Nucleus accumbens (tissue), 56 donors: ENCODE measurements at regions not wholly inside any gene's neighbourhood (a gene's known extent, or its start where the extent isn't known, plus 50 kb on each side); places are given as distances from the start of the nearest gene placed in this dataset.
"Not testable (repeated sequence)": the region's sequence is repeated elsewhere in the genome, so short reads cannot be mapped to it uniquely, and the experiment has no call there.

ENCODE experiments used
- DNase-seq, 56 donors: peaks; one replicate each; lab custom pipeline; 2025; lab: John Stamatoyannopoulos, UW

DNA sequence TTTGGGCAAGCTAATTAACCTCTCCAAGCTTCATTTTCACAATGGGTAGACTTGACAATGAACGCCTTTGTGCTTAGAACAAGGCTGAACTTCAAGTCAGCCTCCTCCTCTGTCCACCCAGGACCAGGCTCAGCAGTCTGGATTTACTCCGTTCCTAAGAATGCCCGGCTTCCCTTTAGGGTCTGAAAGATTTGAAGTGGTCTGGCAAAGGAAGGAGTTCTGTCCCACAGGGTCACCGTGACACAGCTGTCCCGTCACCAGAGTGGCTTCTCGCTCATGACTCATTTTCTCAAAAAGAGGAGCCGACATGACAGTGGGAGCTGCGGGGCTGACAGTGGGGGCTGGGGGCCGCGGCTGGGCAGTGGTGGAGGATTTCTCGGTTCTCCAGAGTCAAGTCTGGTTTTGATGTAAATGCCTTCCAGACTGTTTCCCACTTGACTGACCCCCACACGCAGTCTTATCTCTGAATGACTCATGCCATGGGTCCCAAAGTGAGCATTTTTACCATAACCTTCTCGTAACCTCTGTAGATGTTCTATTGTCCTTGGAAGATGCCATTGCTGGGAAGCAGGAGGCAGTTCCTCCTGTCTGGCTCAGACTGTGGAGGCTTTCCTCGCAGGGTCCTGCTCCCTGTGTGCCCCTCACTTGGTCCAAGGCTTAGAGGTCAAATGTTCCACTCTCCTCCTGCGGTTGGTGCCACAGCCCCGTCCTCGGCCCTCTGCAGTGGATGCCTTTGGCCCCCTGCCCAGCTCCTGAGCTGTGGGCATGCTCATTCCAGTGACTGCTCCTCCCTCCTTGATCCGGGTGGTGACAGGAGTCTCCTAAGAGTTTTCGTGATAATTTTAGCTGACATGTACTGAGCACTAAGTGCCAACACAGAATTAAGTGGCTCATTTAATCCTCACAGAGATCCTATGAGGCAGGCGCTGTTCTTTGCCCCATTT is 253.1 kb downstream of the FNDC1 start:
- no peak for DNase-seq

DNA sequence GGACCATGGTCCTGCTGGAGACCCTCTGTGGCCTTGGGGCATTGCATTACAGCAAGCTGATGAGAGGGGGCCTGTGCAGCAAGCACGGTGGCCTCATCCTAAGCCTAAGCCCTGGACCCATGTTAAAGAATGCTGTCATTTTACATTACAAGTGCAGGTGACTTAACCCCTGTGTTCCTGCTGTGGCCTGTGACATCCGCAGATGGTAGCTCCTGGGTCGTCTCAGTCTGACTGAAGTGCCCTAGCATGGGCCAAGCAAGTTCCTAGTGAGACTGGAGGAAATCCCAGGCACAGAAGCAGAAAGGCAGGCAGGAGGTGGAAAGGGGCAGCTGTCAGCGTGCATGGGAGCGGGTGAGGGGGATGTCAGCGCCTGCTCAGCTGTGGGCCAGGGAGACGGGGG is 252.4 kb downstream of the FNDC1 start:
- no peak for DNase-seq

DNA sequence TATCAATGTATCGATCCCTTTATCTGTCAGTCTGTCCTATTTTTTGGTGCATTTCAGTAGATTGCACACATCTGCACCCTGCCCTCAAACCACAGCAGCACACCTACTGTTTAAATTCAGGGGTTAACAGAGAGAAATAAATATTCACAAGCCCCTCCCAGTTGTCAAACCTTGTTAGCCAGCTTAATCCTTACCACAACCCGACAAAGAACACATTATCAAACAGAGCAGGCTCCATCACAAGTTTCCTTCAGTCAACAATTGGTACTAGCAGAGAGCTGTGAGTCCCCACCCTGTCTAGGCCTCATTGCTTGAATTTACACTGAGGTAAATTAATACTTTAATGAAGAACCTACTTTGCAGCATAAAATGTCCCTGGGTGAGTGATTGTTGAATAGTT is 249.8 kb downstream of the FNDC1 start:
- DNase-seq, result no peak

DNA sequence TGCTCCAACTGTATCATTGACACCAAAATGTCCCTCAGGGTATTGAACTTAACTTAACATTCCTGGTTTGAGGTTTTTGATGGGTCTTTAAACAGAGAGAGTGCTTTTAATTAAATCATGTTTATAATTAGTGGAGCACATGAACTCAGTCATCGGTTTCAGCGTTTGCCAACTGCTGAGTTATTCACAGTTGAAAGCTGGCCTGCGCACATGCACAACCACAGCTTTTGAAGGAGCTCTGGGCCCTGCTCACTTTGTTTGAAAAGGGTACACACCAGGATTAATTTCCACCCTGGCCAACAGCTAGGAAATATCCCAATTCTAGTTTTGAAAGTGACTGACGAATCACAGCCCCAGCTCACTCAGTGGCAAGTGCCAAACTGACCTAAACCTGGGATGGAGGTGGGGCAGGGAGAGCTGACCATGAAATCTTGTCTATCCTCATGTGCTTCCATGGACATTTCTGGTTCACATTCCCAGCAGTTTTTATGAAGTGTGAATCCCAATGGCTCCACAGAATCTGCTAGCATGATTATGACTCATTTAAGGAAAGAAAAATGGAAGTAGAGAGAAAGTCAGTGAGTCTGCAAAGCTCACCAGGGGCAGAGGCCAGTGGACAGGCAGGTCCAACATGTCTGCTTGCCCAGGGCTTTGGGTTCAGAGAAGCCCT is 247.8 kb downstream of the FNDC1 start:
- DNase-seq, result no peak

DNA sequence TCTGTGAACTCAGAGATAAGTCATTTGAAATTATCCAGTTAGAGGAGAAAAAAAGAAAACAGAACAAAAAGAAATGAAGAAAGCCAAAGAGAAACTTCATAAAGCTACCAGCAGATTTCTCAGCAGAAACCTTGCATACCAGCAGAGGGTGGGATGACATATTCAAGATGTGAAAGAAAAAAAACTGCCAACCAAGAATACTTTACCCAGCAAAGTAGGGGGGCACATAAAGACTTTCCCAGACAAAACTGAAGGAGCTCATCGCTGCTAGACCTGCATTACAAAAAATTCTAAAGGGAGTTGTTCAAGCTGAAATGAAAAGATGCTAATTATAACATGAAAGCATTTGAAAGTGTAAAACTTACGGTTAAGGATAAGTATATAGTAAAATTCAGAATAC is 246.3 kb downstream of the FNDC1 start:
- no peak for DNase-seq

DNA sequence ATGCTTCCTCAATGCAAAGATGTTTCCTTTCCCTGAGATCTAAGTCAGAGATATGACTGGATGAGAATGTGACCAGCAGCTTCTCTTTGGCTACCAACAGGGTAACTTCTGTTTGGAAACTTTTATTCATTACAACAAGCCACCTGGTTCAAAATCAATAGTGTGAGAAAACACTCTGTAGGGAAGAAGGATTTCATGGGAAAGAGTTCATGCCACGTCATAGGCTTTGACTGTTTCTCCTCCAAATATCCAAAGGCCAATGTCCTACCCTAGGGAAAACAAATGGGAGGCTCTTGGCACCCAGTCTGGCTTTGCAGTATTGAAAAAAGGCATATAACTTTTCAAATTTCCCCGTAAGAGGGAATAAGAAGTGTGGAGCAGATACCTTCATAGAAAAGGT is 245.5 kb downstream of the FNDC1 start:
- no peak for DNase-seq

DNA sequence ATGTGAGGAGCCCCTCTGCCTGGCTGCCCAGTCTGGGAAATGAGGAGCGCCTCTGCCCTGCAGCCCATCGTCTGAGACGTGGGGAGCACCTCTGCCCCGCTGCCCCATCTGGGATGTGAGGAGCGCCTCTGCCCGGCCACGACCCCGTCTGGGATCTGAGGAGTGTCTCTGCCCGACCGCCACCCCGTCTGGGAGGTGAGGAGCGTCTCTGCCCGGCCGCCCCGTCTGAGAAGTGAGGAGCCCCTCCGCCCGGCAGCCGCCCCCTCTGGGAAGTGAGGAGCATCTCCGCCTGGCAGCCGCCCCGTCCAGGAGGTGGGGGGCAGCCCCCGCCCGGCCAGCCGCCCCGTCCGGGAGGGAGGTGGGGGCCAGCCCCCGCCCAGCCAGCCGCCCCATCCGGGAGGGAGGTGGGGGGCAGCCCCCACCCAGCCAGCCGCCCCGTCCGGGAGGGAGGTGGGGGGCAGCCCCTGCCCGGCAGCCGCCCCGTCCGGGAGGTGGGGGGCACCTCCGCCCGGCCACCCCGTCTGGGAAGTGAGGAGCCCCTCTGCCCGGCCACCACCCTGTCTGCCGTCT is 238.1 kb downstream of the FNDC1 start:
- DNase-seq, result not testable (repeated sequence)

DNA sequence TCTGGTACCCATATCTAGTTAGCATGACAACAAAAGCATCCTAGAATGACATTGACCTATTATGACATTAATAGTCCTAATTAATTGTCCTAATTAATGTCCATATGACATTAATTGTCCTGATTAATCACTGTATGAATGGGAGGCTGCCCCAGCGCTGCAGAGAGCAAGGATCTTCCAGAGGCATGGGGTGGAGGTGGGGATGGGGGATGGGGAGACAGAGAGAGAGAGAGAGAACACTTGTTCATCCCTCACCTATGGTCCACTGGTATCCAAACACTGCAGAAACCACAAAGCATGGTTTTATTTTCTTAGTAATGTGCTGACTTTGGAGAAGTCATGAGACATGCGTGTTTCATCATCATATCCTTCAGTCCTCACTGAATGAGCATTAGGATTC is 235.1 kb downstream of the FNDC1 start:
- no peak for DNase-seq

DNA sequence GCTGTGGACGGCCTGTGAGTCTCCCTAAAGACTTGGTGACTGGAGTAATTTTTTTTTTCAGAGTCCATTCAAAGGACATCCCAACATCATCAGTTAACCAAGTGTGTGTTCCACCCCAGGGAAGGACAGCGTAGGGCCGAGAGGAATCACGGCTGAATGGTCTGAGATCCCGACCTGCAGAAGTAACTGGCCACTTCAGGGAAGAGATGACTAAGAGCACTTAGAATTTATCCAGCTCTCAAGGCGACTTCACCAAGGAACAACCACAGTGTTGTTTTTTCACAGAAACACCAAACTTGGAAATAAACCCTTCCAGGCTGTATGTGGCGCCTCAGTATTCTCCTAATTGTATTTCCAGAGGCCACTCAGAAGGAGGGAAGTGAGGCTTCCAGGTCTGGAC is 231.6 kb downstream of the FNDC1 start:
- no peak for DNase-seq

DNA sequence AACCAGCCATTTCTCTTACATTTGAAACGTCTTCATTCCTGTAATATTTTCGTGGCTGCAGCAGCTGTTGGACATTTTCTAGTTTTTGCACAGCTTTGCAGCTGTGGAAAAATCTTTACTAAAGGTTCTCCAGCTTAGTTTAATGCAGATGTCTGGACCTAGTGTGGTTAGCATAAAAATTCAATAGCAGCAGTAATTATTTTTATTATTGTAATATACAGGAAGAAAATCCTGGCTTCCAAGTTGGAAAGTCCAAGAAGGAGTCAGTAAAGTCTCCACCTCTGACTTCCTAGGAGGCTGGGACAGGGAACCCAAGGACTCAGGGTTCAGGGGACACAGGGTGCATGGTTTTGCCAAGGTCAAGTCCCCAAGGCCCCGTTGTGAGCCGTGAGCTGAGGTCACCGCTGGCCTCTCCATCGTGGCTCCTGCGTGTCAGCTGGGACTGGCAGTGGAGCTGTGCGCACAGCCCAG is 230.6 kb downstream of the FNDC1 start:
- no peak for DNase-seq

DNA sequence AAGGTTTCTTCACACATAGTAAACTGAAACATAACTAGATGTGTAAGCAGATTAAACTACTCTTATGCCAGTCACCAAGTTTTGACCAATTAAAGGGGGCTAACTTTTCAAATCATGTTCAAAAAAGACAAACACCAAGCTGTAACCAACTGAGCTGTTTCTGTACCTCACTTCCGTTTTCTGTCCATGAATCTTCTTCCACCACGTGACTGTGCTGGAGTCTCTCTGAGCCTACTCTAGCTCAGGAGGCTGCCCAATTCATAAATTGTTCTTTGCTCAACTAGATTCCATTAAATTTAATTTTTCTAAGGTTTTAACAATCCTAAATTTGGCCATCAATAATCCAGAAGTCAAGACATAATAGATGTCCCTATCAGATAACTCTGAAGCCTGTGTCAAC is 229.4 kb downstream of the FNDC1 start:
- no peak for DNase-seq

DNA sequence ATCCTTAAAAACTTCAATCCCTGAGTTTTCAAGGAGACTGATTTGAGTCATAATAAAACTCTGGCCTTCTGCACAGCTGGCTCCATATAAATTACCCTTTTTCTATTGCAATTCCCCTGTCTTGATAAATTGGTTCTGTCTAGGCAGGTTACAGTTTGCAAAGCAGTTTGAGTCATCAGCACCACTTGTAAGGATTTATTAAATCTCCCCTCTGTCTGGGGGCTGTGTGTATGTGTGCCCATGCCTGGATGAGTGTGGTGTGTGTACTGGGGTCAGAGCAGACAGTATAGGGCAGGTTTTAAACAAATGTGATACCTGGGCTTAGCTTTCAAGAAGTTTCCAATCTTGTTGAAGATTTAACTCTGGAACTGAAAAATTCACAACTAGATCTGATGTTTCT is 228.6 kb downstream of the FNDC1 start:
- DNase-seq, result no peak

DNA sequence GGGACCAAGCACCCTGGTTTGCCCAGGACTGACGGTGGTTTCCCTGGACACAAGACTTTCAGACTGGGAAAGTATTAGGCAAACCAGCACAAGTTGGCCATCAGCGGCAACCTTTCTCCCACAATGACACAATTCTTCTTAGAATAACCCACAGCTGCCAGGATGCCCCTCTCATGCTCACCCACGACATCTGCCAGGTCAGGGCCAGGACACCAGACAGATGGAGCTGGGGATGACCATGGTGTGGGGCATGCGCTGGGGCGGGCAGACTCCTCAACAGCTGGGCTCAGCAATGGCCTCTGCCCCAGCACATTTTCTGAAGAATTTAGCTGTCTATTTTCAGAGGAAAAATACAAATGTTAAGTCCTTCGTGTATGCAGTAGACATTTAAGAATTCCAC is 226.4 kb downstream of the FNDC1 start:
- DNase-seq, result no peak

DNA sequence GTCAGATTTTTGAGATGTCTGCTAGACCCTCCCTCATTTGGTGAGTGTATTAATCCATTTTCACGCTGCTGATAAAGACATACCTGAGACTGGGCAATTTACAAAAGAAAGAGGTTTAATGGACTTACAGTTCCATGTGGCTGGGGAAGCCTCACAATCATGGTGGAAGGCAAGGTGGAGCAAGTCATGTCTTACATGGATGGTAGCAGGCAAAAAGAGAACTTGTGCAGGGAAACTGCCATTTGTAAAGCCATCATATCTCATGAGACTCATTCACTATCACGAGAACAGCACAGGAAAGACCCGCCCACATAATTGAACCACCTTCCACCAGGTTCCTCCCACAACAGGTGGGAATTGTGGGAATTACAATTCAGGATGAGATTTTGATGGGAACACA is 223.5 kb downstream of the FNDC1 start:
- DNase-seq, result not testable (repeated sequence)

DNA sequence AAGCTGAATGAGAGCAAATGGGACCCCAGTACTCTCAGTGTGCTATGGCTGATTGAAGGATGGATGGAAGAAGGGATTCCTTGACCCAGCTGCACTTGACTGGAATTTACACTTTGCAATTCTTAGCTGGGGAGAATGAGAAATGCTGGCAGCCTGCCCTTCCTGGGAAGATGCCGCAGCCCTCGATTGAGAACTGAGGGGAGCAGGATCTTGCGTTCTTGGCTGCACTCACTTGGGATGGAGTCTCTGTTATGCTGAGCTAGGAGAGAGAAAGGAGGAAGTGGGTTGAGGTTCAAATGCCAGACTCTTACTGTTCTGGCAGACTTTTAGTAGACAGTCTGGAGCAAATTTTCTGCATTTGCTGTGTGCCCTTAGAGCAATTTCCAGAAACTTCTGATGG is 221.2 kb downstream of the FNDC1 start:
- DNase-seq, result no peak

DNA sequence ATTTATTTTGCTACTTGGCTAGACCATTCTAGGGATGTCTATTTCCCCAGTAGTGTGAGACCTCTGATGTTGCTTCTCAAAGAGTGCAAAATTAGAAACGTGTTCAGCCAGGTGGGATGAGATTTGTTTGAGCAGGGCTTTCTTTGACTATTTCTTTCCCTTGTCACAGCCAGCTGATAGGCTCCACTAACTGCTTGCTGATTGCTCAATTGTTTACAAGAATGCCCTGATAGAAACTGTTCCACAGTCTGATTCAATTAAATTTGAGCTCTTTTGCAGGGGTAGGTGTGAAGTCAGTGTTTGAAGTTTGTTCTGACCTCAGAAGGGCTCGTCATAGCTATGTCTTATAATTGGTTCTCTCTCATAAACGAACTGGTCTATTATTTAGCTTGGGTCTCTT is 220.5 kb downstream of the FNDC1 start:
- DNase-seq, result no peak

DNA sequence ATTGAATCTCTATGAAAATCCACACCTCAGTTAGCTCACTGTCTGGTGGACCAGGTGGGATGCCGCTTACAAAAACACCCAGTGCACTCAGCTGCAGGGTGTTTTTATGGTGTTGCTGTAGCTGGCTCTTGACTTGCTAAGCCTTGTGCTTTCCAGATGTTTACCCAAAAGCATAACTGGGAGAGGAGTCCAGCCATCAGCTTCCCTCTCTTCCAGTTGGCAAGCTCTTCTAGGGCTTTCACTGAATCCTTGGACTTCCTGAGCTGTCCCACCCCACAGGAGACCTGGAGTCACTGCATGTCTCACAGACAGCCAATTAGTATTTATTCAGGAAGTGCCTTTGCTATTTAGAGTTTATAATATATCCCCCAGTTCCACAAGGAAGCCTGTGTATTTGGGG is 210.9 kb downstream of the FNDC1 start:
- DNase-seq, result no peak

DNA sequence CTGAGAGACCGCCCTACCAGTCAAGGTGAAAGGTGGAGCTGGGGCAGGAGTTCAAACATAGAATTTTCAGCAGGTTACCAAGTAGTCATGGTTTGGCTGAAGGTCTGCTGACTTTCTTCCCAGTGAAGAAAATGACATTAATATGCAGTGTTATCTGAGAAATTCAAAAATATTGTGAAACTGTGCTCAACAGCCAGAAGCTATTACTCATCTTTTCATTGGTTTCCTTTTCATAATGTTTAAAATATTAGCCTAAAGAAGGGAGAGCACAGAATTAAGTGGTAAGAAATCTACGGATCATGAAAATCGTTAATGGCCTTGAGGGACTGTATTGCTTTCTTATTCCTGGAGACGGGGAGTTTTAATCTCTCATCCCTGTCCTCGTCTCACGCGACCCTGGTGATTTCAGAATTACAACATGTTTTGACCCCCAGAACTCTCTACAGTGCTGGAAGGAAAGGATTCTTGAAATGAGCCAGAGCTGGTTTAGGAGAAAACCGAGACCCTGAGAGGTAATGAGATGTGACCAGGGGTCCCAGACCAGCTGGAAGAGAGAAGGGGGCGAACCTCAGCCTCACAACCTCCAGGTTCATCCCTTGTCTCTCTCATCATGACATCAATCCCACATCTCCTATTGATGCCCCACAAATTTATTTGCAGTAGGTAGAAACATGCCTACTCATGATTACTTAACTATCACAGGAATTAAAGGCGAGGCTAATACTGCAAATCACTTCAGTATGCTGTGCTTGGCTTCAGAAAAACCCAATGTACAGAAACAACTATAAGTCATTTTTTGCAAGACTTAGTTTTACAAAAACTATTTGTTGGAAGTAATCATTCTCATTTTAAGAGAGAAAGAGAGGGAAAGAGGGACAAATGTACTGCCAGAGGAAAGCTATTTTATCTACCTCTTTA is 209.5 kb downstream of the FNDC1 start:
- DNase-seq, result no peak

DNA sequence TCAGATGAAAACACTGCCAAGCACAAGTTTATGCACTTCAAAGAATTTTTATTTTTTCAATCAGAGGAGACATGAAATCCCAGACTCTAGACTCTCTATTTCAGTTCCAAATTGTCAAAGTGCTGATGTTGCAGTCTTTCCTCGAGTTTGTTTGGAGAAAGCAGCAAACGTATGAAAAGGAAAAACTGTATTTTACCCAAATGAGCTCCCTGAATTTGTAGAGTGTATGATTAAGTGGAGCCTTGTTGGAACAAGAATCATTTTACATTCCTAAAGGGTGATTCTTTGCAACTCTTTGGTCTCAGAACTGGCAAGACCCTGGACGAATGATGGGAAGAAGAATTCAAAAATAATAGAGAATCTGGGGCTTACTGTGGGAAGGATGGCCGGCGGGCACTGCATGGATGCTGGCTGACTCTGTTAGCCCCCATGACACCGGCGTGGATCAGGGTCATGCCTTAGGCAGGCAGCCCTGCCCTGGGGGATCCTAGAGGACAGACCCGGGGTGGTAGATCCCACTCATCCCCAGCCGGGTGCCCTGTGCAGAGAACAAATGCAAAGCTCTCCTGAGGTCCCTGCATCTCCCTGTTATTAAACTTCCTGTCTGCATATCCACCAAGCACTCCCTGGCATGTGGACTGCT is 207.4 kb downstream of the FNDC1 start:
- DNase-seq, result no peak

DNA sequence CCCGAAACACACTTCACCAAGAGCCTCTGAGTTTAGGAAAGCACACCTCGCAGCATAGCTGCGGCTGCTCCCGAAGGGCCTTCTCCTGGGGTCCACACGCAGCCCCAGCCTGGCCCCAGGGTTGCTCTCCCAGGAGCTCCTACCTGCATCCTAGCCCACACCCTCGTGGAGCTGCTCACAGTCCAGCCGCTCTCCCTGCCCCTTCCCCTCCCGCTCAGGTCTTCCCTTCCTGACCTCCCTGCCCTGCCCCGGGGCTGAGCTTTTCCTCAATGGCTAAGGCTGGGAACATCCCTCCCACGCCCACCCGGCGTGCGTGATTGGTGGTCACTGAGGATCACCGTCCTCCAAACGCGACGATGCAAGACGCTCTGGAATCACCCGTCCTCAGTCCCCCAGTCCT is 205.8 kb downstream of the FNDC1 start:
- no peak for DNase-seq
